ENCODE measurements at regions not wholly inside any gene's neighbourhood (a gene's known extent, or its start where the extent isn't known, plus 50 kb on each side); places are given as distances from the start of the nearest gene placed in this dataset.

- no peak for TF ChIP-seq CREB1 (CRISPR knock-in tag; IDR thresholded peaks at IDR 0.05)
- no peak for TF ChIP-seq CTCF (IDR thresholded peaks at IDR 0.05)
- no peak for TF ChIP-seq ATF2 (CRISPR knock-in tag; IDR thresholded peaks at IDR 0.05; ENCODE audit: borderline replicate concordance, low read depth)
Observed at GRCh38 chr11:135031205-135031989, 619.4 kb upstream of the B3GAT1 start.

Data from WTC11 (cell line).